HK-2 (cell line): ENCODE measurements at regions not wholly inside any gene's neighbourhood (a gene's known extent, or its start where the extent isn't known, plus 50 kb on each side); places are given as distances from the start of the nearest gene placed in this dataset.

Experiments used
- DNase-seq: peaks from one replicate; pipeline ENCODE4 v3.0.0-alpha.2; 2018; ENCODE audit not compliant: unreplicated experiment

DNA sequence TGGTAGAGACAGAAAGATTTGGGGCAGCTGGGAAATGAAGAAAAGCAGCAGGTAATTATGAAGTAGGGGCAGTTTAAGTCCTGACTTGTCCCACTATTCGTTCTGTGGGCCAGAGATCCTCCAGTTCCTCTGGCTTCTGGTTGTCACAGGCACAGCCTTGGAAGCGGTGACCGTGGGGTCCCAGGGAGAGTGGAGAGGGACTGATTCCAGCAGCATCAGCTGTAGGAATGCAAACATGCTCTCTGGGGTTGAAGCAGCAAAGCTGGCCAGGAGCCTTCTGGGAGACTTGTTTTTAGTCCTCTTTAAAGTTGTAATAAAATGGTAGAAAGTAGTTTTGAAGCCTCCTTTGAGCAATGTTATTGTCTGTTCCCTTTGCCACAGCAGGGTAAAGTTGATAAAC lies 488.0 kb downstream of the LMO4 start:
- no peak for DNase-seq

DNA sequence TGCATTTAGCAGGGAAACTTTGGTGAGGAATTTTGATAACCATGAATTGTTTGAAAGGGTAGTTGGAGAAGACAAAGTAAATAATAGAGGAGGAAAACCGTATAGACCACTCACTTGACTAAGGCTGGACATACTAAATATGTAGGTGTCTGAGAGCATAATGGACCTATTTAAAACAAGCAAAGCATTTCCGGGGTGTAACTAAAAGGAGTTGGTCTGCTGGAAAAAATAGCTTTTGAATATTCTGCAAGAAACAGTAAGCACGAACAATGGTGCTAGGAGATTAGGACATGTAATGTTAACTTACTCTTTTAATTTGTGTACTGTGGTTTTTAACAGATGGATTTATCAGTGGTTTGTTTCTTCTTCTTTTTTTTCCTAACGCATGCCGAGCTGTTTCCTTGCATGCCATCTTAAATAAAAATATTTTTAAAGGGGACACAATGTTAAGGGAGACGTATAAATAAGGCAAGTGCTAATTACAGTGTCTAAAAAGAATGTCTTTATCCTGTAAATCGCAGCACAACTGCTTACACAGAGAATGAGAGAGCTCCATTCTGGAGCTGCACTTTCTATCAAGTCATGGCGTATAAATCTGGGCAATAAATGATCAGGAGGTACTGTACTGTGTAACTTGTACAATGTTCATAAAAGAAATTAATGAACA lies 492.1 kb downstream of the LMO4 start:
- no peak for DNase-seq

DNA sequence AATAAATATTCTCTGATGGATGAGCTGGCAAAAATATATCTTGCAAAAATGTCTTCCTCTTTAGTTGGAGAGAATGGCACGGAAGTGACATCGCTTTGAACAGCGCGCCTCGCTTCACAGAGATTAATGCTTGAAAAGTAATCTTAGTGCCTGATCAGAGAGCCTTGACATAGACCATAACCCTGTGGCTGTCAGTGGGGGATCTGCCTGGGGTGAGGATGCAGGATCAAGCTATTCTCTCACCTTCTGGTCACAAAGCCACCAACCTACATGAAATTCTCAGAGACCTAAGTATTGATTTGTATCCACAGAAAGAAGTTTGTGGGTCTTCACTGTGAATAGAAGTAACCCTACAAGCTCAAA lies 492.6 kb downstream of the LMO4 start:
- no peak for DNase-seq

DNA sequence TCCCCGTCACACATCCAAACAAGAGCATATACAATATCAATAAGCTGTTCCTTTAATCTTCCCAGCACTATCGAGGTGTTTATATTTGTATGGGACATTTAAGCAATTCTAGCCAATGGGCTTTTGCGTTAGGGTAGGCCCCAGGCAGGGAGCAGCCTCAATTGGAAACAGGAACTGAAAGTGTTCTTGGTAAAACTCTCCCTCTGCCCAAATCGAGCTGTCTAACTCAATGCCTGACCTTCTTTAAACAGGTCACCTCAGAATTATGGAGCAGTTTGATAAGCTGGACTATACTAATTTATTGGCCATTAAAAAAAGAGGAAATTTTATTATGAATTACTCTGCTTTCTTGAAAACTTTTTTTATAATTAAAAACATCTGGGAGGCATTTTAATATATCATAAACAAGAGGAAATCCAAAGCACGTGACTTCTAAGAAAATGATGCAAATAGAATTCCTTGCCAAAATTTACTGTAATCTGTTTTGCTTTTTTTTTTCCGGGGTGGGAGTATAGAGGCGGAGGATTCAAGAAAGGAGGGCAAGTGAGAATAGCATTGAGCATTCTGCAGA lies 498.1 kb downstream of the LMO4 start:
- no peak for DNase-seq

DNA sequence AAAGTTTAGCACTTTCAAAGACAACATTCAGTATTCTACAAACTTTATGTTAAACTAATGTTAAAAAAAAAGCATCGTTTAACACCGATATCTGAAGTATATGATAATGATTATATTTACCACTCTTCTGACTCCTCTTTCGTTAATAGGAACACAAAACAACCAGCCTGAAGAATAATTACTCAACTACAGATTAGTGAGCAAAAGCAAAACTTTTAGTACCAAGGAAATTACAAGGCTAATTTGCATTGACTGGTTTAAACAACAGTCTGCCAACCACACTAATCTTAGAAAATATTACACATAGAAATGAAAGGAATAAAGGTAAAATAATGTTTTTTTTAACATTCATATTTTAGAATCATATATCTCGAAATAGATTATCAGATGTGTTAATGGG lies 500.7 kb downstream of the LMO4 start:
- DNase-seq, result no peak

DNA sequence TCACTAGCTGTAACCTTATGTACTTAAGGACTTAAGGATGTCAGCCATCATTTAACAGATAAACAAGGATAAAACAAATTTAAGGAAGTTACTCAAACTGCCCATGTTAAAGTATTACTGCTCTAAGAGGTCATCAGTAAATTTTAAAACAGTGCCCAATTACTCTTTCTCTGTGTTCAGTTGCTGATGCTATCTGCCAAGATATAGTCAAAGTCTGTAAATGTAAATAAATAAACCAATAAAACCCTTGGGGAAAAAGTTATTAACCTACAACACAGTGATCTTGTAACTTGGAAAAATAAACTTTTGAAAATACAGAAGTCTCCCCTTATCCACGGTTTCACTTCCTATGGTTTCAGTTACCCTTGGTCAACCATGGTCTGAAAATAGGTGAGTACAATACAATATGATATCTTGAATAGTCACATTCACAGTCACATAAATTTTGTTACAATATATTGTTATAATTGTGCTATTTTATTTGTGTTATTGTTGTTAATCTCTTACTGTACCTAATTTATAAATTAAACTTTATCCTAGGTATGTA lies 501.8 kb downstream of the LMO4 start:
- DNase-seq, result no peak

DNA sequence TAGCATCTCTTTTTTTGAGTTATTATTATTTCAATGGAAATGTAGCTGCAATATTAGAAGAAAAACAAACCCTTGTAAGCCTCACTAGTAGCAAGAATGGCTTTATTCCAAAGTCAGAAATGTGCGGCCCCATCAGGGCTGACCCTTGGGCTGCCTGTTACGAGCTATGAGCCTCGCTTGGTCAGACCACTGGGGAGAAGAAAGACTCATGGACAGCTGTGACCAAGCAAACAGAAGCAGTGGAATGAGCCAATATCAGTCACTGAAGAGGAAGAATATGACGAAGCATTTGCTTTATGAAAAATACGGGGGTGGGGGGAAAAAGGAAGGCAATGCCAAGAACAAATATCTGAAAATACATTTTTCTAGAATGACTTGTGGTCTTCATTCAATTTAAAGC lies 504.5 kb downstream of the LMO4 start:
- no peak for DNase-seq

DNA sequence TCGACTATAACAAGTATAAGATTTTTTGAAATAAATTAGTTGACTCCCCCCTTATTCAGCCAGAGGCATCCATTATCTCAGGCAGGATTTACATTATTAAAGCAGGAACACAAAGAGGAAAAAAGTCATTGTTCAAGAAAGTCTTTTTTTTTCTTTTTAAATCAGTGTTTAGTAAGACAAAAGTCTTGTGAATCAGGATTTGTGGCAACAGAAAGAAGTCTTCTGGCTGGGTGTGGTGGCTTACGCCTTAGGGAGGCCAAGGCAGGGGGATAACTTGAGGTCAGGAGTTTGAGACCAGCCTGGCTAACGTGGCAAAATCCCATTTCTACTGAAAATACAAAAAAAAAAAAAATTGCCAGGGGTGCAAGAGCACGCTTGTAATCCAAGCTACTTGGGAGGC lies 505.5 kb downstream of the LMO4 start:
- no peak for DNase-seq

DNA sequence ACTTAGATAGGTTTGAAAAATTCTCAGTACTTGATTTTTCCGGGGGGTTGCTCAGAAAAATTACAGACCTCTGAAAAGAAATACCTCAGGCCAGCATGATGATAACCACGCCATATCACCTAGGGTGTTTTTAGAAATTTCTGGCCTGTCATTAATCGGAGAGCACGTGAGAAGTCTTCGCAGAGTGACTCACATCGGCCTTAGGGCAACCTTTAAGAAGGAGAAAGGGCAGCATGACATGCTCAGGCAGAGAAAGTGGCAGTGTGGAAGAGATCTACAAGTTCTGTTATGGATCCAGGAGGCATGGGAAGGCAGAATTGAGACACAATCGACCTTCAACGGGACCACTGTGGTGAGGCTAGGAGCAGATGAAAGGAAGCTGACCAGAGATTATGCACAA lies 506.3 kb downstream of the LMO4 start:
- DNase-seq, result no peak

DNA sequence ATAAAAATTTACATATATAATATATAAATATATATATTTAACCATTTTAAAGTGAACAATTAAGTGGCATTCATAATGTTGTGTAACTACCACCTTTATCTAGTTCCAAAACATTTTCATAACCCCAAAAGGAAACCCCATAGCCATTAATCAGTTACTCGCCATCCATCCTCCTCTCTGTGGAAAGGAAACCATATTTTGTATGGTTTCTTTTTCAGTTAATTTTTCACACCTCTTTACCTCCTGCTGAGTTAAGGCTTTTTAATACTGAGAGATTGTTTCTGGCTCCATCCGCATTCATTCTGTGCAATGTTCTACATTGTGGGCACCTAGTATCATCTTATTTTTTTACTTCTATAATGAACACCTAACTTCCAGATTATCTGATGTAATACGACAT lies 512.1 kb downstream of the LMO4 start:
- no peak for DNase-seq

DNA sequence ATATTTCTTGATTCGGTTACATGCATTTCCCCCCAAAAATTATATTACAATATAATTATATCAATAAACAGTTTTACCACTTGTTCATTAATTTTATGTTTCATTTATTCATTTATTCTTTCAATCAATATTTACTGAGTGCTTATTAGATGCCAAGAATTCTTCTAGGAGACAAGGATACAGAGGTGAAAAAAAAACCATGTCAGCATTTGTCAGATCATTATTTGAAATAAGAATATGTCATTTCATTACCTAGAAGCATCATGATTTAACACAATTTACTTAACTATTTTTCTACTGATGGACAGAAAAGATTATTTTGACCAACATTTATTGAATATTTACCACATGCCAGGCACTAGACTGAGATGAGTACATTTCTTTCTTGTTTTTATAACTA lies 512.7 kb downstream of the LMO4 start:
- no peak for DNase-seq

DNA sequence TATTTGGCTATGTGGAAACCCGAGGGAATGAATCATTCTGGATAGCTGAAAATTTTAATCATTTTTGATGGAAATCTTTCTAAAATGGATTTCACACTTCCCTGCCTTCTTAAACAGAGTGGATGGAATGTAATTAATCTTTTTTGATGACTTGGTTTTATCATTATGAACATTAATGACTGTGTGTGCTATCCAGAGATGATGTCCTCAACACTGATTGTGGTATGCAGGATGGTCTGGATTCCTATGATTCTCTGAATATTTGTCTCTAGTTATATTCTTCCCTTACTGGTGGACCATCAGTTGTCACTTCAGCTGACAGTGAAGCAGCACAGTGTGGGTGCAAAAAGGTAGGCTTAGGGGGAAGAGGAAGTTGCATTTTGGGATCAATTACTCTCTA lies 513.5 kb downstream of the LMO4 start:
- no peak for DNase-seq

DNA sequence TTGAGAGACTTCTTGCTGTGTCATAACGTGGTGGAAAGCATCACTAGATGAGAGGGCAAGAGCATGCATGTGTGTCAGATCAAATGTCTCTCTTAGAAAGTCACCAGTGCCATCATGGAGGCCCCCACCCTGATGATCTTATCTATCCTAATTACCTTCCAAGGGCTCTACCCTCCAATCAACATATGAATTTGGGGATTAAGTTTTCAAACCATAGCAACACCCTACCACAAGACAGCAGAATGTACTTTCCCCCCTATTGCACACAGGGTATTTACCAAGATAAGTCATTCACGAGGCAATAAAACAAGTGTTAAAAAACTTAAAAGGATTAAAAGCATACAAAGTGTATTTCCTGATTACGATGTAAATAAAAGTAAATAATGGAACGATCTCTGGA lies 515.6 kb downstream of the LMO4 start:
- DNase-seq, result no peak

DNA sequence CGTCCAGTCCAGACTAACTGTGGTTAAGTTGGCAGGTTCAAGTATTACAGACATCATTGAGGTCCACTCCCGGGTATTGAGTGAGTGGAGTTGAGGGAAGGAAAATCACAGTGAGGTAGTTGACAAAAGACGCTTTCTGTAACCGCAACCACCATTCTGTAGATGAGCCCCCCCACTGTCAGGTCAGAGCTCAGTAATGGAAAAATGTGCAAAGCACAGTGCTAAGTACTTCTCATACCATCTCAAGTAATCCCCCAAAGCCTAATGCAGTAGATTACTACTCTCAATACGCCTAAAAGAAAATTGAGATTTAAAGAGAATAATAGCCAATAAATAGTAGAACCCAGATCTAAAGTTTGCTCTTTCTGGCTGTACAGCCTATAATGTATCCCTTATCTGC lies 522.8 kb downstream of the LMO4 start:
- DNase-seq, result no peak

DNA sequence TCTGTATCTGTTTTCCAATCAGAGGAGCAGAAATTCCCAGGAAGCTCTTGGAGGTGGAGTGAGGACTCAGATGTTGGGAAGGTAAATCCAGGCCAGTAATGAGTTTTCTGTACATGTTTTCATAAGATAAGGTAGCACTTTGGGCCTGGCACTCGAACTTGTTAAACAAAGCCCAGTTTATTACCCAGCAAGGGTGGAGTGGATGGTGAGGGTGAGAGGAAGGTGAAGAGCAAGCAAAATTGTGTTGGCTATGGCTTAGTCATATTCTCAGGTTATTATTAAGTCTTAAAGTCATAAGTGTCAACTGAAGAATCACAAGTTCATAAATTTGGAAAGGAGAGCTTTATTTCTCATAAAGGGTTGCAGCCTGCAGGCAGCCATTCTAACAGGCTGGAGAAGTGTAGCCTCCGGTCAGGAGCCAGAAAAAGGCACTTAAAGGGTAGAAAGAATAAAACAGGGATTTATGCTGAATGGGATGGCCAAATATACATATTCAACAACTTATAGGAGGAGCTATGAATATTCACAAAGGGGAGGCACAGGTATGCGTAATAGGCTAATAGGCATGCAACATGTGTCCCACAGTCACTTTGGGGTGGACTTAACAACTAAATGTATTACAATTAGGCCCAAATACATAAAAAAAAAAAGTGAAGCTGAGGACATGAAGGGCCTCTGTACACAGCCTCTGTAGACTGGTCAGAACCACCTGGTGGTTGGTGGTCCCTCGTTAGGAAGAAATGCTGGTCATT lies 523.9 kb downstream of the LMO4 start:
- no peak for DNase-seq

DNA sequence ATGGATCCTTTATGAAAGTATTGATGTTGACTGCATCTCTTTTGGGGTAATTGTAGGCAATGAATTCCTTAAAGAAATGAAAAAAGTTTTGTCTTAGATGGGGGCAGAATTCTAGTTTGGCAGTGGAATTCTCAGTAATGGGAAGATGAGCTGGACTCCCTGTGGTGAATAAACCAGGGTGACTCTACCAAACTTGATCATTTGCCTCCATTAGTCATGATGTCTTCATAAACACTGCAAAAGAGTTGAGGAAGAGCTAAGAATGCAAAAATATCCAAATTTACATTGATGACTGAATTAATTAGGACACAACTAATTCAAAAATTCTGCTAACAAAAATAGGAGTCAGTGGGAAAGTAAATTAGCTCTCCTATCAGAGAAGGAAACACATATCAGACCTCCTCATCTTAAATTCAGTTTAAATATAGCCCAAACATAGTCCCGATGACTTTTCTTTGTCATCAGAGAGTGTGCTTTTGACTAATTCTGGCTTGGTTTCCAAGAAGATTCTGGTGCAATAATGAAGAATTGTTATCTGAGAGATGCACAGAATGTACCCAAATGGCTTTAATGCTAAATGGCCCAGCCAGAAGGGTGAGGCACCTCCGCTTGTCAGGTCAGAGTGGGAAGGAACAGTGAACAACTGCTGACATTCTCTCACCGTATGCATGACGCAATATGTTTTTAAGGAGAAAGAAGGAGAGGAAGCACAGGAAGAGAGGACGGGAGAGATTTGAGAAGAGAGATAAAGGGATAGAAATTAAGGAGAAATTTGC lies 525.1 kb downstream of the LMO4 start:
- no peak for DNase-seq

DNA sequence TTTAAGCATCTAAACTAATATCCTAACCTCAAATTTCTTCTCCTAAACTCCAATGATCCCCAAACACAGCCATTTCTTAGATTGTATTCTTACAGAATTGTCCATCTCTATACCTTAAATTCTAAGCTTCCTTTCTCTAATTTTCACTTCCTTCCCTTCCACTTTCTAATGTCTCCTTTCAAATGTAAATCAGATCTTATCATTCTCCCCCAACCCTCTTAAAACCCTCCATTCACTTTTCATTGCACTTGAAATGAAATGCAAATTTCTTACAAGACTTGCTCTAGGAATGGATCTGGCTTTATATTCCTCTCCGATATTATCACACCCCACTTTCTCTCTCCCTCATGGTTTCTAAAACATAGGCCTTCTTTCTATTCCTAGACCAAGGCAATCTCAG lies 534.6 kb downstream of the LMO4 start:
- no peak for DNase-seq

DNA sequence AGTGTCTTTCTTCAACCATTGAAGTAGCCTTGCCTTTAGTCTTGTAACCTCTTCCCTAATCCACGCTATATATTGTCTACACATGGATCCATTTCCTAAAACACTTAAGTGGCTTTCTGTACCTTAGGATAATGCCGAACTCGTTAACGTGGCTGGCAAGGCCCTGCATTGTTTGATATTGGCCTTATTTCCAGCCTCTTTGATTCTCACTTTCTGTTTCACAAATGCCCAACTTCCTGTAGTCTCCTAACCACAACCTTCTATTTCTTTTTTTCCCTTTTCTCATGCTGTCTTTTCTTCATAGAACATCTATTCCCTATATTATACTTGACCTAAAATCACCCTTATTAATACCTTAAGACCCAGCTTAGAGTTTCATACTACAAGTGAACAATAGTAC lies 536.0 kb downstream of the LMO4 start:
- DNase-seq, result no peak

DNA sequence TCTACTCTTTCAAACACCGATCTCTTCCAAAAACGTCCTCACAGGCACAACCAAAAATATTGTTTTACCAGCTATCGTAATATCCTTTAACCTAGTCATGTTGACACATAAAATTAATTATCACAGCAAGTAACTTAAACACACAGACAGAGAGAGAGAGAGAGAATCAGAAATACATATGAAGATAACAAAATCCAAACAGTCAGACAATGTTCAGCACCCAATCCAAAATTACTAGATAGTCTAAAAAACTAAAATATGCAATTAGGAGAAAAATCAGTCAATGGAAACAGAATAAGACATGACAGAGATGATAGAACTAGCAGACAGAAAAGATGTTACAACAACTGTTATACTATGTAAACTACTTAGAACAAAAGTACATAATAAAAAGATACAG lies 537.7 kb downstream of the LMO4 start:
- no peak for DNase-seq

DNA sequence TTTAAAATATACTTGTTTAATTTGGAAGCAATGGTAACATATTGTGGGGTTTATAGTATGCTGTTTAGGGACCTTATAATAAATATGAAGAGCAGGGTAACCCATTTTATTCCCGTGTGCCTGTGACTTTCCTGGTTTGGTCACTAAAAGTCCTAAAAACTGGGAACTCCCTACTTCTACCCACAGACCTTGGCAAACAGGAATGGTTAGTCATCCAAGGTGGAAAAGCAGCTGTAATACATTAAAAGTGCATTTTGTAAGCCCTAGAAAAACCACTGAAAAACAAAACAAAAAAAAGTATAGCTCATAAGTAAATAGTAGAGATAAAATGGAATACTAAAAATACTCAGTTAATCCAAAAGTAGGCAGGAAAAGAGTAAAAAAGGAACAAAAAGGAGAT lies 538.9 kb downstream of the LMO4 start:
- no peak for DNase-seq

DNA sequence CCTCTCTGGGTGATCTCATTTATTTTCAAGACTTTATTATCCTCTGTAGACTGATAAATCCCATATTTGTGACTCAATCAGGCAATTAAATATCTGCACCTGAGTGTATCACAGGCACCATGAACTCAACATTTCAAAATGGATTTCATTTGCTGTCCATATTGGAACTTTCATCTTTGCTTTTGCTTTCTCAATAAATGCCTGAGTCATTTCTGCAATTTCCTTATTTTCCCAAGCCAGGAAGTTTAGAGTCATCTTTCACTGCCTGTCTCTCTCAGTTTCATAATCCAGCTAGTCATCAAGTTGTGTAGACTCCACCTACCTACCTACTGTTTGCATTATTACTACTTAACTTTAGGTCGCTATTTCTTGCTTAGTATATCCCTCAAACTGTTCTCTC lies 540.9 kb downstream of the LMO4 start:
- DNase-seq, result no peak

DNA sequence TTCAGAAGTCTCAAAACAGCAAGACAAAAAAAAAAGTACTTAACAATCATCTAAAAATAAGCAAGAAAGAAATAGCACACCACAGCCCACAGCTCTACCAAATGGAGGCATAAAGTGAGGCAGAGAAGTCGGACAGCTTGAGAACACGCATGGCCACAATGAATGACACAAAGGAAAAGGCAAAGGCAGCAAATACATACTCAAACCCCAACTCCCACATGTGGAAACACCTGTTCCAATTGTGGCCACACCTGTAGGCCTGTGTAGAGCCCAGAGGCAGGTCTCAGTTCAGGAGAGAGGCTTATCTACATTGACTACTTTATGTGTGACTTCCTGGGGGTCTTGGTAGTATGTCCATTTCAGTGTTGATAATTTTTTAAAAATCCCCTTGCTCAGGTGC lies 543.5 kb downstream of the LMO4 start:
- DNase-seq, result no peak

DNA sequence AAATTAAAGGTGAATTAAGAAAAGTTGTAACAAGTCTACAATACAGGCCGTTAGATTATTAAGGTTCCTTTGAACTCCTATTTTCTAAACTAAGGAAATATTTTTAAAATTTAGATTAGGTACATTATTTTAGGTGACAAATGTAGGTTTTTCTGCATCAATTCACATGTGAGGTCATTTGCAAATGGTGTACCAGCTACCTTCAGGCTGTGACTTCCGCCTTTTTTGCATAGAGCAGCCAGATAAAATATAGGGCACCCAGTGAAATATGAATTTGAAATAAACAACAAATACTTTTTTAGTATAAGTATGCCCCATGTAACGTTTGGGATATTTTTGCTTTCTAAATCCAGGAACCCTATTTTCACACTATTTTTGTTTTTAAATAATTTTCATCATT lies 544.0 kb downstream of the LMO4 start:
- no peak for DNase-seq
